HG02884 (cell line): ENCODE measurements at regions not wholly inside any gene's neighbourhood (a gene's known extent, or its start where the extent isn't known, plus 50 kb on each side); places are given as distances from the start of the nearest gene placed in this dataset.

Experiments used
- ATAC-seq: cut with Tn5 transposase; IDR thresholded peaks from one replicate; pipeline ENCODE4 v1.9.1; 2021; ENCODE audit warnings: mild to moderate bottlenecking, moderate library complexity; ENCODE audit not compliant: unreplicated experiment

DNA sequence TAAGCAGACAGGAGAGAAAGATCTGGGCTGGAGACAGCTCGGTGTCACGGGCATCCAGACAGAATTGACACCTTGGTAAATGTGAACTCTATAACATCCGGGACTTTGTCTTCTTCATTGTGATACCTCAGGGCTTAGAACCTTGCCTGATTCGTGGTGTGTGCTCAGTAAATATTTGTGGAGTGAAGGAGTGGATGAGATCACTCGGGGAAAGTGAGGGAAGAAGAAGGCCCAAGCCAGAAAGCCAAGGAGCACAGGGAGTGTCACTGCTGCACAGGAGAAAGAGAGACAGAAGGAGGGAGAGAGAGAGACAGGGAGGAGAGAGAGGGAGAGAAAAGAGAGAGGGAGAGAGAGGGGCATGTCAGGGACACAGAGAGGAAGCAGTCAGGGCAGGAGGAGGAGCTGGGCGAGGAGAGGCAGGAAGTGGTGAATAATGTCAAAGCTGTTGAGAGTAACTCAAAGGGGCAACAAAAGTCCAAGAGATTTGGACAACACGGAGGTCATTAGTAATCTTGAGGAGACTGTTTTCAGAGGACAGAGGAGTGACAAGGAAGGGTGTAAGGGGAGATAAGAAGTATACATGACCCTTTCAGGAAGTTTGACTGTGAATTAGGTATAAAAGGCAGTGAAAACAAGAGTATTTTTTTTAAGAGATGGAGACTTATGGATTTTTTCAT, 141.6 kb upstream of the MAX start:
- ATAC-seq: no peak

DNA sequence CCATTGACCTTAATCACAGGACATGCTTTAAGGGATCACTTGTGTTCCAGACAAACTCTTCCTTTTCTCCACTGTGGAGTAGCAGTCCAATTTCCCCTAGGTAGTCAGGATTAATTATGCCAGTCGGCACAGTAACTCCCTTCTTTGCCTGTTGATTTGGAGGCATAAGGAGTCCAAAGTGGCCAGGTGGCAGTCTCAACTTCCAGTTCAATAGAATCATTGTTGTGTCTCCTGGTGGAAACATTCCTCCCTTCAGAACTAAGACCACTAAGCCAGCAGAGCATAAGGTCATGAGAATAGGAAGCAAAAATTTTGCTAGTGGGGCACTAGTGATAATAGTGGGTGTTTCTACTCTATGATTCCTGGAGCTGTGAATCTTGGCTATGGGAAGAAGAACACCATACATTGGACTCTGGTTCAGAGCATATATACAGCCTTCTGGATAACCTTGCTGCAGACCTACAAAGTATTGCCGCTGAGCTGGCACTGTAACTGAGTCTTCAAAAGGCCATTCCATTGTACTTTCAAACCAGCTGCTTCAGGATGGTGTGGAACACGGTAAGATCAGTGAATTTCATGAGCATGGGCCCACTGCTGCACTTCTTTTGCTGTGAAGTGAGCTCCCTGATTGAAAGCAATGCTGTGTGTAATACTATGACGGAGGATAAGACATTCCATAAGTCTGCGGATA, 147.3 kb upstream of the MAX start:
- no peak for ATAC-seq

DNA sequence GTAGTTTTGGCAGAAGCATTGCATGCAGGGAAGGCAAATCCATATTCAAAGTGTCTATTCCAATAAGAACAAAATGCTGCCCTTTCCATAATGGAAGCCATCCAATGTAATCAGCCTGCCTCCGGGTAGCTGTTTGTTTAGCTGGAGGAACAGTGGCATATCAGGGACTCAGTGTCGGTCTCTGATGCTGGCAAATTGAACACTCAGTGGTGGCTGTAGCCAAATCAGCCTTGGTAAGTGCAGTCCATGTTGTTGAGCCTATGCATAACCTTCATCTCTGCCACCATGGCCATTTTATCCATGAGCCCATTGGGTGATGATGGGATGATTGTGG, 147.8 kb upstream of the MAX start:
- ATAC-seq: no peak

DNA sequence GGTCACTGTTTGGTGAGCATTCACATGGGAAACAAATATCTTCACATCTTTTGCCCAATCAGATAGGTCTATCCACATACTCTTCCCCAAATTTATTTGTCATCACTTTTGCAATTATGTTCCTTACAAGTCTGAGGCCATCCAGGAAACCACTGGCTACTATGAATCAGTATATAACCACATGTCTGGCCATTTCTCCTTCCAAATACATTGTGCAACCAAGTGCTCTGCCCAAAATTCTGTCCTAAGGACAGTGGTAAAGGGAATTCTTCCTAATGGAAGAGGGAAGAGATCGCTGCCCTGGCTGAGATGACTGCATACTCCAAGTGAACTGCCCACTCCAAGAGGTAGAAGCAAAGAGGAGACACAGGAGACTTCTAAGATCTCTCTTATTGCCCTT, 148.9 kb upstream of the MAX start:
- no peak for ATAC-seq

DNA sequence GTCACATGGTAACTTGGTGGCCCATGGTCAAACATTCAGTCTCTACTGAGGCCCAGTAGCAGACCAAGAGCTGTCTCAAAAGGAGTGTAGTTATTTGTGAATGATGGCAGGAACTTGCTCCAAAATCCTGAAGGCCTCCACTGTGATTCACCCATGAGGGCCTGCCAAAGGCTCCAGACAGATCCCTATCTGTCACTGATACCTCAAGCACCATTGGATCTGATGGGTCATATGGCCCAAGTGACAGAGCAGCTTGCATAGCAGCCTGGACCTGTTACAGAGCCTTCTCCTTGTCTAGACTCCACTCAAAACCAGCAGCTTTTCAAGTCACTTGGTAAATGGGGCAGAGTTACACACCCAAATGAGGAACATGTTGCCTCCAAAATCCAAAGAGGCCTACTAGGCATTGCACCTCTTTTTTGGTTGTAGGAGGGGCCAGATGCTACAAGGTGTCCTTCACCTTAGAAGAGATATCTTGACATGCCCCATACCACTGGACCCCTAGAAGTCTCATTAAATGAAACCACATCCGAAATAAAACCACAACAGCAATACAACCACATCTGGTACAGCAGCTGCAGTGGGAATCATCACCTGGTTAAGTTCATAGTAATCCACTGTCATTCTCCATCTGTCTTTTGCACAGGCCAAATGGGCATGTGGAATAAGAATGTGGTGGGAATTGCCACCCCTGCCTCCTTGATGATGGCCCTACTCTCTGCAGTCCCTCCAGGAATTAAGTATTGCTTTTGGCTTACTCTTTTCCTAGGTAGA, 150.4 kb upstream of the MAX start:
- no peak for ATAC-seq

DNA sequence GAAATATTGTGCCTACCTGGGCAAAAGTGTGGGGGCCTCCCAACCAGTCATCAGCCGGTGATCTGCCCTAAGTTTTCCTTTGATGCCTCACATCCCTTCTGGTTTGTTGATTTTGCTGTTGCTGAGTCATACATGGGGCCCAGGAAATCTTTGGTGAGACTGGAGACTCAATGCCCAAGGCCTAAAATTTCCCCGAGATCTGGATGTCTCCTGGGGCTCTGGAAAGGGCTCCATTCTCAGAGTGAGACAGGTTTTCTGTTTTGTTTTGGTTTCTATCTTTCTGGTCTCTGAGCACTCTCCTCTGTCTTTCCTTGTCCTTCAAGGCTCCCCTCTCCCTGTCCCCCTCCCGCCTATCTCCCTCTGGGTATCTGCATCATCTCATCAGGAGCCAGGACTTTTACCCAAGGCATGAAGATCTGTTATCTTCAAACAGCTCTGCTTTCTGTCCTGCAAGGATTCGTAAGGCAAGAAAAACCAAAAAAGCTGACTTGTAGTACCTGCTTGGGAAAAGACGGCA, 152.8 kb upstream of the MAX start:
- ATAC-seq: no peak

GRCh38 chr14:65255583-65256461, 153.5 kb upstream of the MAX start:
- ATAC-seq: no peak

GRCh38 chr14:65256714-65257113, 154.4 kb upstream of the MAX start:
- no peak for ATAC-seq

DNA sequence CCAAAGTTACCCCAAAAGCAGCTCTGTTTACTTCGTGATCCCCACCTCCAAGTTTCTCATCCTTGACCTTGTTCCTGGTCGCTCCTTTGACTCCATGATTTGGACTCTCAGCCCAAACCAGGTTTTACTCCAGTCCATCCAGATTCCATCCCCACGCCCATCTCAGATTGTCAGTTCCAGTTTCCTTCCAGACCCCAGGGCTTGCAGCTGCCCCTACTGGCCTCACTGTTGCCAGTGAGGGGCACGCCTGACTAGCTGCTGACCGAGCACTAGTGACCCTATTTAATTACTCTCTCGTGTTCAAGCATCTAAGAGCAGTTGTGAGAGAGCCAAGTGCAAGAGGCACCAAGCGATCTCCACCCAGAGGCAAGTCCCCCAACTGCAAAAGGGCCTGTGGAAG, 155.1 kb upstream of the FUT8 start:
- ATAC-seq: no peak

GRCh38 chr14:65258391-65258790, 154.1 kb upstream of the FUT8 start:
- no peak for ATAC-seq

DNA sequence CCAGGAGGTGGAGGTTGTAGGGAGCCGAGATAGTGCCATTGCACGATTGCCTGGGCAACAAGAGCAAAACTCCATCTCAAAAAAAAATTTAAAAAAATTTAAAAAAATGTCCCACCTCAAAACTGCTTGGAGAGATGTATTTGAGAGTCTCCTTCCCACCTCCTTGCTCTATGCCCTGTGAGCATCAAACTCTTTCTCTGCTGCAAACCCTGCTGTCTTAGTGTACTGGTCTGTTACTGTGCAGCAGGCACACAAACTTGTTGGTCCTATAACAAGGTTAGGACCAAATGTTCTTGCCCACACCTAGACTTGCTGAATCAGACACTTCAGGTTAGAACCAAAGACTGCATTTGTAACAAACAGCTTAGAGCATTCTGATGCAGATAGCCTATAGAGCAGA, 153.5 kb upstream of the FUT8 start:
- no peak for ATAC-seq

- no peak for ATAC-seq
Measured at GRCh38 chr14:65260786-65261185, 151.7 kb upstream of the FUT8 start.

- no peak for ATAC-seq
Measured at GRCh38 chr14:65261425-65261920, 151.1 kb upstream of the FUT8 start.

DNA sequence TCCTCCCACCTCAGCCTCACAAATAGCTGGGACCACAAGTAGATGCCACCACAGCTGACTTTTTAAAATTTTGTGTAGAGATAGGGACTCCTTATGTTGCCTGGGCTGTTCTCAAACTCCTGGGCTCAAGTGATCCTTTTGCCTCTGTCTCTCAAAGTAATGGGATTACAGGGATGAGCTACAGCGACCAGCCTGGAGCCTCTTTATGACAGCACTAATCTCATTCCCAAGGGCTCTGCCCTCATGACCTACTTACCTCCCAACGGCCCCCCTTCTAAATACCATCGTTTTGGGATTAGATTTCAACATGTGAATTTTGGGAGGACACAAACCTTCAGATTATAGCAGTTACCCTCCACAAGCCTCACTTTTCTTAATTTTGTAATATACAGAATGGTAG, 150.6 kb upstream of the FUT8 start:
- no peak for ATAC-seq

- ATAC-seq: no peak
Measured at GRCh38 chr14:65263177-65263788, 149.2 kb upstream of the FUT8 start.

- no peak for ATAC-seq
Measured at GRCh38 chr14:65267856-65268255, 144.7 kb upstream of the FUT8 start.

DNA sequence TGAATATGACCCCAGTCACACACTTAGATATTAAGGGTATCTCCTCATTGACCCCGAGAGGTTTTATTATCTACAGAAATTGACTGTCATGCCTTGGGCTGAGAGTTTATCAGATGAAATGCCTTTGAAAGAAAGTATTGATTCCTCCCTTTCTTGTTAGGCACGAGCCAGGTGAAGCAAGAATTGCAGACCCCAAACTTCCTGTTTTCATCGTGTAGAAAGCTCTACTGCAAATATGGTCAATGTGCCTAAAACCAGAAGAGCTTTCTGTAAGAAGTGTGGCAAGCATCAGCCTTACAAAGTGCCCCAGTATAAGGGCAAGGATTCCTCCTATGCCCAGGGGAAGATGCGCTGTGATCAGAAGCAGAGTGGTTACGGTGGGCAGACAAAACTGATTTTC, 143.9 kb upstream of the FUT8 start:
- no peak for ATAC-seq

GRCh38 chr14:65269732-65270131, 142.8 kb upstream of the FUT8 start:
- ATAC-seq: no peak

DNA sequence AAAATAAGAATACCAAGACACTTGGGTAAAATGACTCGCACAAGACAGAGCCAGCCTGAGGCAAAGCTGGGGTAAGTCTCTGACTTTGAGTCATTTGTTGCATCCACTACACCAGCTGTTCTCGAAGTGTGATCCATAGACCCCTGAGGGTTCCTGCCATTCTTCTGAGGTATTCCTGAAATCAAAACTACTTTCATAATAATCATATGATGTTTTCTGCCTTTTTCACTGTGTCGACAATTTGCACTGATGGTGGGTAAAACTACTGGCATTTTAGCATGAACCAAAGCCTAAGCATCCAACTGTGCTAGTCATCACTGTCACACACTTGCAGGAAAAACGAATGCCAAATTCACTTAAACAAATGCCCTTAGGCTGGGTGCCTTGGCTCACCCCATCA, 135.5 kb upstream of the FUT8 start:
- ATAC-seq: no peak

DNA sequence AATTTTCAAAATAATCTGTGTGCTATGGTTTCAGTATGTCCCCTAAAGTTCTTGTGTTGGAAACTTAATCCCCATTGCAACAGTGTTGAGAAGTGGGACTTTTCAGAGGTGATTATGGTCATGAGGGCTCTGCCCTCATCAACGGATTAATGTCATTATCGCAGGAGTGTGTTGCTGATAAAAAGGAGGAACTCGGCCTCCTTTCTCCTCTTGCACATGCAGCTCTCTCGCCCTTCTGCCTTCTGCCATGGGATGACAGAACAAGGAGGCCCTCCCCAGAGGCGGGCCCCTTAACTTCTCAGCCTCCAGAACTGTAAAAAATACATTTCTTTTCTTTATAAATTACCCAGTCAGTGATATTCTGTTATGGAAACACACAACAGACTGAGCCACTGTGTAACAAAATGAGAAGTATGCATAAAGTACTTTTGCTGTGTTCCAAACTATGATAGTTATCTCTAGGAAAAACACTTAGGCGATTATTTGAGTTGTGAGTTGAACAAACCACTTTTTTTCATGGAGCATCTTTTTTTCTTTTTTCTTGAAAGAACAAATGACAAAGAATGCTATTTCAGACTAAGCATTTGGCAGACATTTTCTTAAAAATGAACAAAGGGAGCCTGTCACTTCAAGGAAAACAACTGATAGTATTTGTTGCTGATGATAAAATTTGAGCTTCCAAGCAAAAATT, 134.8 kb upstream of the FUT8 start:
- ATAC-seq: no peak
